ENCODE measurements at regions not wholly inside any gene's neighbourhood (a gene's known extent, or its start where the extent isn't known, plus 50 kb on each side); places are given as distances from the start of the nearest gene placed in this dataset.

GRCh38 chr7:52502281-52502680 lies 533.2 kb upstream of the POM121L12 start:
- DNase-seq, result no peak
- no peaks in the 10 kb centered on the region for H3K27me3 ChIP-seq (ENCODE audit: control insufficient read depth, insufficient read depth, low read length)
- H3K27ac ChIP-seq (ENCODE audit: insufficient read depth, low read length), result no peak overlapping the region
- no peak overlapping the region for H2BK5ac ChIP-seq (ENCODE audit: low read depth, low read length, poor library complexity, severe bottlenecking)
- H3K9me3 ChIP-seq (ENCODE audit: control insufficient read depth, insufficient read depth, low read length), result peaks cover 8% of the 10 kb centered on the region
- no peaks in the 10 kb centered on the region for H3K79me1 ChIP-seq (ENCODE audit: low read depth in 1 of 2, low read length in 2 of 2)
- H3K9me1 ChIP-seq (ENCODE audit: insufficient read depth, low read length), result no peaks in the 10 kb centered on the region
- H3K36me3 ChIP-seq (ENCODE audit: control insufficient read depth, insufficient read depth, low read length), result no peaks in the 10 kb centered on the region
- no peak overlapping the region for H3K18ac ChIP-seq (ENCODE audit: low read depth, low read length)
- in situ Hi-C loops (cut with MboI; ENCODE audit: low sequenced_read_pairs) (no loop called here), dilution Hi-C loops (cut with HindIII; ENCODE audit: low sequenced_read_pairs, unreplicated experiment) (no loop called here), intact Hi-C loops (cut with micrococcal nuclease) (no loop called here)
- no peak overlapping the region for H4K8ac ChIP-seq (ENCODE audit: low read depth in 2 of 2, low read length in 2 of 2)
- H3K4me3 ChIP-seq (ENCODE audit: insufficient read depth, low read depth, low read length), result no peak overlapping the region
- no peak overlapping the region for H3K4ac ChIP-seq (ENCODE audit: low read depth, low read length)
- H4K91ac ChIP-seq (ENCODE audit: insufficient read depth, low read depth, low read length), result no peak overlapping the region
- no peak overlapping the region for H2BK20ac ChIP-seq (ENCODE audit: low read depth, low read length)
- BruUV-seq (replicated peaks), result no TSS peak
- no peak overlapping the region for H3K9ac ChIP-seq (ENCODE audit: low read depth, low read length)
- H4K20me1 ChIP-seq (ENCODE audit: insufficient read depth, low read length), result no peaks in the 10 kb centered on the region
- no peak overlapping the region for H3K4me2 ChIP-seq (ENCODE audit: low read depth, low read length)
- H3K14ac ChIP-seq (replicated peaks; ENCODE audit: low read depth, low read length), result no peak overlapping the region
- ChIA-PET CTCF (no interaction called here), POLR2A (ENCODE audit: unreplicated experiment) (no interaction called here)
- H3K56ac ChIP-seq (ENCODE audit: extremely low read depth, insufficient read depth, low read length), result no peak overlapping the region
- ATAC-seq (ENCODE audit: low read depth), result no peak
- H3K23ac ChIP-seq (ENCODE audit: low read depth, low read length), result no peak overlapping the region
- no peak for TF ChIP-seq CEBPB (IDR thresholded peaks at IDR 0.05; ENCODE audit: low read depth, low read length)
- no peak for TF ChIP-seq RCOR1 (IDR thresholded peaks at IDR 0.05; ENCODE audit: insufficient replicate concordance, low read length)
- TF ChIP-seq, protein P1, sequence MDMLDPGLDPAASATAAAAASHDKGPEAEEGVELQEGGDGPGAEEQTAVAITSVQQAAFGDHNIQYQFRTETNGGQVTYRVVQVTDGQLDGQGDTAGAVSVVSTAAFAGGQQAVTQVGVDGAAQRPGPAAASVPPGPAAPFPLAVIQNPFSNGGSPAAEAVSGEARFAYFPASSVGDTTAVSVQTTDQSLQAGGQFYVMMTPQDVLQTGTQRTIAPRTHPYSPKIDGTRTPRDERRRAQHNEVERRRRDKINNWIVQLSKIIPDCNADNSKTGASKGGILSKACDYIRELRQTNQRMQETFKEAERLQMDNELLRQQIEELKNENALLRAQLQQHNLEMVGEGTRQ (IDR thresholded peaks at IDR 0.05; ENCODE audit: low read depth, low read length), result no peak
- no peaks in the 10 kb centered on the region for H3K4me1 ChIP-seq (ENCODE audit: control insufficient read depth, insufficient read depth, low read length)
- H2AK9ac ChIP-seq (replicated peaks; ENCODE audit: low read depth, low read length, poor library complexity), result no peak overlapping the region
- no peak overlapping the region for H2AK5ac ChIP-seq (ENCODE audit: low read depth, low read length)
- no peak overlapping the region for H4K5ac ChIP-seq (ENCODE audit: low read depth, low read length)
- no peak overlapping the region for H2AFZ ChIP-seq (replicated peaks; ENCODE audit: low read length, poor library complexity)
- H2BK120ac ChIP-seq (ENCODE audit: low read depth, low read length), result no peak overlapping the region
- WGBS, 2 experiments (ENCODE audit: extremely low coverage in 2 of 2, insufficient read length in 1 of 2), result no CpG with 5 or more reads among the region's 4 CpGs
- H2BK15ac ChIP-seq (ENCODE audit: low read depth, low read length), result no peak overlapping the region
